Natural killer cell (primary cell): ENCODE measurements at regions not wholly inside any gene's neighbourhood (a gene's known extent, or its start where the extent isn't known, plus 50 kb on each side); places are given as distances from the start of the nearest gene placed in this dataset.

Experiments used
- ATAC-seq, 3 donors: fragments of 150-1000 bp in 2 of 3; fragments of 200-7000 bp in 1 of 3; cut with Tn5 transposase; 1 replicate in 1 of 3; 2 replicates in 2 of 3; pipeline ENCODE4 v1.10.0; 2021; ENCODE audit warnings: mild to moderate bottlenecking in 2 of 3, moderate library complexity in 2 of 3
- DNase-seq, 2 donors: peaks; one replicate each; pipeline versions ENCODE4 v3.0.0 to v3.0.0-alpha.2; 2013 to 2021; ENCODE audit warnings: mixed read lengths in 1 of 2
- H3K27ac ChIP-seq: one replicate; pipeline ENCODE4 v1.5.1; 2013; ENCODE audit warnings: mild to moderate bottlenecking, low read length
- H3K27me3 ChIP-seq: one replicate; pipeline ENCODE4 v1.6.1; 2013; ENCODE audit warnings: low read length; ENCODE audit not compliant: control insufficient read depth, insufficient read depth
- H3K36me3 ChIP-seq: one replicate; pipeline ENCODE4 v1.6.1; 2013; ENCODE audit warnings: low read length; ENCODE audit not compliant: control insufficient read depth, insufficient read depth
- H3K4me1 ChIP-seq: one replicate; pipeline ENCODE4 v1.6.1; 2013; ENCODE audit warnings: low read length; ENCODE audit not compliant: control insufficient read depth, insufficient read depth
- H3K4me3 ChIP-seq: one replicate; pipeline ENCODE4 v1.5.1; 2013; ENCODE audit warnings: low read length
- H3K9me3 ChIP-seq: one replicate; pipeline ENCODE4 v1.6.1; 2013; ENCODE audit warnings: low read length; ENCODE audit not compliant: control insufficient read depth, insufficient read depth
- H3K27ac Mint-ChIP-seq, 2 donors: one replicate each; pipeline ENCODE4 v1.8.0; 2022; ENCODE audit warnings: mild to moderate bottlenecking in 2 of 2, mixed read lengths in 2 of 2, moderate library complexity in 1 of 2
- H3K27me3 Mint-ChIP-seq, 2 donors: one replicate each; pipeline ENCODE4 v1.8.0; 2022; ENCODE audit warnings: low read depth in 2 of 2, mixed read lengths in 2 of 2
- H3K36me3 Mint-ChIP-seq: one replicate; pipeline ENCODE4 v1.8.0; 2022; ENCODE audit warnings: mixed read lengths
- H3K4me1 Mint-ChIP-seq, 2 donors: one replicate each; pipeline ENCODE4 v1.8.0; 2022; ENCODE audit warnings: mixed read lengths in 2 of 2
- H3K4me3 Mint-ChIP-seq: one replicate; pipeline ENCODE4 v1.8.0; 2022; ENCODE audit warnings: mild to moderate bottlenecking, moderate library complexity, mixed read lengths
- H3K9me3 Mint-ChIP-seq, 2 donors: one replicate each; pipeline ENCODE4 v1.8.0; 2022; ENCODE audit warnings: mixed read lengths in 2 of 2
- CTCF ChIP-seq: fragments of 200-600 bp; IDR thresholded peaks from one replicate; pipeline ENCODE4 v1.8.0; 2022; ENCODE audit warnings: antibody characterized with exemption
- WGBS: methylation state at CpG from one replicate; pipeline ENCODE4 v1.1.7; 2013; ENCODE audit warnings: missing lambda C conversion rate; ENCODE audit not compliant: insufficient coverage; 5-methylcytosine and 5-hydroxymethylcytosine counted together
- intact Hi-C: fragments of 100-400 bp; cut with micrococcal nuclease; formaldehyde crosslinking; loops from one replicate; pipeline ENCODE4 v1.14.2; 2022

- Mint-ChIP-seq H3K4me1 (no peaks in the 10 kb centered on the region), H3K36me3 (peaks cover 12% of the 10 kb centered on the region), H3K27me3 (peaks cover 23 to 50% of the 10 kb centered on the region in 2 donors), H3K4me3 (no peak overlapping the region), H3K27ac (no peak overlapping the region), H3K9me3 (peaks cover 0 to 7% of the 10 kb centered on the region in 2 donors)
- ATAC-seq: no peak
- TF ChIP-seq CTCF: no peak
- Histone ChIP-seq H3K4me1 (no peaks in the 10 kb centered on the region), H3K4me3 (no peak overlapping the region), H3K9me3 (no peaks in the 10 kb centered on the region), H3K36me3 (no peaks in the 10 kb centered on the region), H3K27me3 (peaks cover 6% of the 10 kb centered on the region), H3K27ac (no peak overlapping the region)
- intact Hi-C loops: no loop called here
- 79% methylated on average over 6 of the region's 6 CpGs for WGBS
- no peak for DNase-seq
Observed at GRCh38 chr15:93200081-93200836, 111.2 kb upstream of the RGMA start.

DNA sequence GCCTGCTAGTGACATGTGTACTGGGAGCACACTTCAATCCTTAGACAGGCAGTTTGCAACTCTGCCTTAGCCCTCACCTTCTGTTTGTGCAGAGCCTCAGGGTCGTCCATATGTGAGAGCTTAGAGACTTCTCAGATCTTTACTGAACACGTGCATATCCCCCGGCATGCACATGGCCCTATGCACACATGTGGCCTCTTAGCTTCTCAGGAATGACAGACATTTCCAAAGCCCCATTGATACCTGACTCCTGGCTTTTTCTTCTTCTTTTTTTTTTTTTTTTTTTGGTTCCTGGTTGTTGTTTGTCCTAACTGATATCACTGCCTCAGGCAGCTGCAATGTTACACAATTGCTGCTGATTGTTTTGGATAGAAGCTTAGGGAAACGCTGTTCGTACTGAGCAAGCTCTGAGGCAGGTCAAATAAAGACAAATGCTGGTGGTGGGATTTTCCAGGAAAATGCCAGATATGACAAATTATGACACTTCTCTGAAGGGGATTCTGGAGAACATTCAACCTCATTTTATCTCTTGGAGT is 107.2 kb upstream of the RGMA start:
- no peak overlapping the region for H3K27ac Mint-ChIP-seq
- Histone ChIP-seq H3K27ac (no peak overlapping the region), H3K36me3 (no peaks in the 10 kb centered on the region), H3K9me3 (no peaks in the 10 kb centered on the region), H3K27me3 (peaks cover 6% of the 10 kb centered on the region), H3K4me1 (no peaks in the 10 kb centered on the region), H3K4me3 (no peak overlapping the region)
- no peak for TF ChIP-seq CTCF
- no peaks in the 10 kb centered on the region for H3K4me1 Mint-ChIP-seq
- DNase-seq (no peak), ATAC-seq (no peak)
- peaks cover 12% of the 10 kb centered on the region for H3K36me3 Mint-ChIP-seq
- 82% methylated on average over 5 of the region's 5 CpGs for WGBS
- H3K27me3 Mint-ChIP-seq: peaks cover 20 to 71% of the 10 kb centered on the region in 2 donors
- intact Hi-C loops: no loop called here
- no peak overlapping the region for H3K4me3 Mint-ChIP-seq
- H3K9me3 Mint-ChIP-seq: peaks cover 0 to 7% of the 10 kb centered on the region in 2 donors

- Histone ChIP-seq H3K9me3 (no peaks in the 10 kb centered on the region), H3K36me3 (no peaks in the 10 kb centered on the region), H3K4me1 (no peaks in the 10 kb centered on the region), H3K27ac (no peak overlapping the region), H3K27me3 (peaks cover 6% of the 10 kb centered on the region), H3K4me3 (no peak overlapping the region)
- Mint-ChIP-seq H3K9me3 (peaks cover 0 to 7% of the 10 kb centered on the region in 2 donors), H3K27ac (no peak overlapping the region), H3K4me3 (no peak overlapping the region), H3K27me3 (peaks cover 20 to 60% of the 10 kb centered on the region in 2 donors), H3K4me1 (no peaks in the 10 kb centered on the region), H3K36me3 (peaks cover 12% of the 10 kb centered on the region)
- no peak for ATAC-seq
- DNase-seq: no peak
- intact Hi-C loops: no loop called here
- WGBS: 42% methylated on average over 2 of the region's 3 CpGs
- no peak for TF ChIP-seq CTCF
Observed at GRCh38 chr15:93195109-93195508, 106.1 kb upstream of the RGMA start.
